OCI-LY7 (cell line): ENCODE measurements at regions not wholly inside any gene's neighbourhood (a gene's known extent, or its start where the extent isn't known, plus 50 kb on each side); places are given as distances from the start of the nearest gene placed in this dataset.

Experiments used
- BruUV-seq: library from RNA; stranded (reverse); fragments of 400-500 nt; replicated peaks from 2 replicates; lab custom pipeline; 2021; lab: Mats Ljungman, UMichigan
- CTCF ChIA-PET: fragments of 300-600 bp; sonication (Branson Sonifier 250); formaldehyde crosslinking; loops from one replicate; lab custom pipeline; 2022; ENCODE audit warnings: antibody characterized with exemption; ENCODE audit not compliant: unreplicated experiment; lab: Charles Lee
- POLR2A ChIA-PET: fragments of 300-600 bp; sonication (Branson Sonifier 250); formaldehyde crosslinking; loops from one replicate; lab custom pipeline; 2022; ENCODE audit warnings: antibody characterized with exemption; lab: Charles Lee
- DNase-seq: peaks from one replicate; pipeline ENCODE4 v3.0.0-alpha.2; 2015; ENCODE audit warnings: low spot score
- H2AFZ ChIP-seq: fragments of 200-600 bp; sonication (generic), shearing (Covaris generic); 2 replicates; pipeline ENCODE4 v1.6.1; 2014; ENCODE audit warnings: mild to moderate bottlenecking, antibody characterized with exemption, low read length, moderate library complexity
- H3K27ac ChIP-seq: fragments of 200-600 bp; sonication (generic); 2 replicates; pipeline ENCODE4 v1.5.1; 2014; ENCODE audit warnings: mixed run types, low read depth, mild to moderate bottlenecking, moderate library complexity, low read length, inconsistent platforms; ENCODE audit not compliant: poor library complexity, severe bottlenecking
- H3K36me3 ChIP-seq: fragments of 200-600 bp; sonication (generic); 2 replicates; pipeline ENCODE4 v1.6.1; 2014; ENCODE audit warnings: mild to moderate bottlenecking, antibody characterized with exemption, low read length, moderate library complexity, mixed read lengths; ENCODE audit not compliant: insufficient read depth
- H3K4me1 ChIP-seq: fragments of 200-600 bp; sonication (generic); 2 replicates; pipeline ENCODE4 v1.5.1; 2014; ENCODE audit warnings: mild to moderate bottlenecking, low read length; ENCODE audit not compliant: insufficient read depth, poor library complexity, severe bottlenecking
- H3K4me2 ChIP-seq: fragments of 200-600 bp; sonication (generic); 2 replicates; pipeline ENCODE4 v1.6.1; 2014; ENCODE audit warnings: mild to moderate bottlenecking, low read length
- H3K4me3 ChIP-seq: fragments of 200-600 bp; sonication (generic); 2 replicates; pipeline ENCODE4 v1.5.1; 2014; ENCODE audit warnings: mild to moderate bottlenecking, low read depth, low read length; ENCODE audit not compliant: poor library complexity, severe bottlenecking
- H3K79me2 ChIP-seq: fragments of 200-600 bp; sonication (generic); 2 replicates; pipeline ENCODE4 v1.6.1; 2016; ENCODE audit warnings: low read depth, mild to moderate bottlenecking, low read length, moderate library complexity, mixed read lengths; ENCODE audit not compliant: insufficient read depth
- H3K9me2 ChIP-seq: fragments of 200-600 bp; sonication (generic); 2 replicates; pipeline ENCODE4 v1.6.1; 2016; ENCODE audit warnings: mild to moderate bottlenecking, low read length, mixed read lengths; ENCODE audit not compliant: insufficient read depth
- H3K9me3 ChIP-seq: fragments of 200-600 bp; sonication (generic); 2 replicates; pipeline ENCODE4 v1.6.1; 2014; ENCODE audit warnings: mild to moderate bottlenecking, mixed run types, low read length, mixed read lengths
- H4K20me1 ChIP-seq: fragments of 200-600 bp; sonication (generic); 2 replicates; pipeline ENCODE4 v1.6.1; 2014; ENCODE audit warnings: mild to moderate bottlenecking, antibody characterized with exemption, low read length, moderate library complexity, mixed read lengths; ENCODE audit not compliant: insufficient read depth
- CTCF ChIP-seq: fragments of 200-600 bp; sonication (generic); conservative IDR thresholded peaks from 2 replicates; pipeline ENCODE4 v1.5.1; 2014; ENCODE audit warnings: mild to moderate bottlenecking, antibody characterized with exemption, low read length, moderate library complexity, mixed read lengths
- EZH2phosphoT487 ChIP-seq: fragments of 200-600 bp; sonication (generic); IDR thresholded peaks from 2 replicates; pipeline ENCODE4 v1.6.1; 2018; ENCODE audit warnings: low read depth, borderline replicate concordance, mild to moderate bottlenecking, mixed run types, antibody characterized with exemption, low read length, moderate library complexity, mixed read lengths
- intact Hi-C: fragments of 100-400 bp; cut with micrococcal nuclease; formaldehyde crosslinking; loops from one replicate; pipeline ENCODE4 v1.10.0; 2022; ENCODE audit not compliant: unreplicated experiment

- no peaks in the 10 kb centered on the region for H3K9me2 ChIP-seq
- no peak for TF ChIP-seq CTCF
- TF ChIP-seq EZH2phosphoT487: no peak
- ChIA-PET CTCF (interaction anchor here (0.6 kb wide), 1 partner anchor 391 kb away, joined by 3 read pairs; no protein-coding TSS in a partner anchor), POLR2A (interaction anchor here (1.5 to 1.9 kb wide), 2 partner anchors 11 to 14 kb away, joined by 4 to 6 read pairs; no protein-coding TSS in a partner anchor)
- no peaks in the 10 kb centered on the region for H3K9me3 ChIP-seq
- no peaks in the 10 kb centered on the region for H3K4me1 ChIP-seq
- no peaks in the 10 kb centered on the region for H3K79me2 ChIP-seq
- H3K4me3 ChIP-seq: no peak overlapping the region
- H4K20me1 ChIP-seq: no peaks in the 10 kb centered on the region
- no peaks in the 10 kb centered on the region for H3K36me3 ChIP-seq
- H3K4me2 ChIP-seq: no peak overlapping the region
- no TSS peak for BruUV-seq
- no peak for DNase-seq
- intact Hi-C loops: no loop called here
- H3K27ac ChIP-seq: no peak overlapping the region
- H2AFZ ChIP-seq: no peak overlapping the region
Observed at GRCh38 chr3:193885832-193886231, 250.1 kb upstream of the HES1 start.

- Histone ChIP-seq H4K20me1 (no peaks in the 10 kb centered on the region), H2AFZ (no peak overlapping the region), H3K36me3 (no peaks in the 10 kb centered on the region), H3K4me3 (no peak overlapping the region), H3K79me2 (no peaks in the 10 kb centered on the region), H3K9me2 (no peaks in the 10 kb centered on the region), H3K4me1 (no peaks in the 10 kb centered on the region), H3K27ac (no peak overlapping the region), H3K9me3 (no peaks in the 10 kb centered on the region), H3K4me2 (no peak overlapping the region)
- intact Hi-C loops: no loop called here
- BruUV-seq: no TSS peak
- POLR2A ChIA-PET: no interaction called here
- no peak for DNase-seq
- CTCF ChIA-PET: no interaction called here
- no peak for TF ChIP-seq CTCF
Observed at GRCh38 chr3:193890016-193890897, 245.7 kb upstream of the HES1 start.
